ENCODE measurements at regions not wholly inside any gene's neighbourhood (a gene's known extent, or its start where the extent isn't known, plus 50 kb on each side); places are given as distances from the start of the nearest gene placed in this dataset.

DNA sequence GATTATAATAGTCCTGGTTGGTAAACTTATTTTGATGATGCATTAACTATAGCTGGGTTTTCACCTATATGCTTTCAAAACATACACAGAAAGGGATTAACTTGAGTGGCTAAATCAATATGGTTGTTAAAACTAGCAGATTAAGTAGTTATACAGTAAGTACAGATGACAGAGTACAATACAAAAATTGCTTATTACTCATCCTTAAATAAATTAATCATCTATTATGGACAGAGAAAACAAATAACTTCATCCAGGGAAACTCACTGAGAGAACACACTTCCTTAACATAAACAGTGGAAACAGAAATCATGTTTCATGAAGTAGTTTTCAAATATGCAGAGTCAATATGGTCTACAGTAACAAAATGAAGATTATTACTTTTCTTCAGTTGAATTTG, 133.4 kb downstream of the AREG start:
- TF ChIP-seq, protein P1, sequence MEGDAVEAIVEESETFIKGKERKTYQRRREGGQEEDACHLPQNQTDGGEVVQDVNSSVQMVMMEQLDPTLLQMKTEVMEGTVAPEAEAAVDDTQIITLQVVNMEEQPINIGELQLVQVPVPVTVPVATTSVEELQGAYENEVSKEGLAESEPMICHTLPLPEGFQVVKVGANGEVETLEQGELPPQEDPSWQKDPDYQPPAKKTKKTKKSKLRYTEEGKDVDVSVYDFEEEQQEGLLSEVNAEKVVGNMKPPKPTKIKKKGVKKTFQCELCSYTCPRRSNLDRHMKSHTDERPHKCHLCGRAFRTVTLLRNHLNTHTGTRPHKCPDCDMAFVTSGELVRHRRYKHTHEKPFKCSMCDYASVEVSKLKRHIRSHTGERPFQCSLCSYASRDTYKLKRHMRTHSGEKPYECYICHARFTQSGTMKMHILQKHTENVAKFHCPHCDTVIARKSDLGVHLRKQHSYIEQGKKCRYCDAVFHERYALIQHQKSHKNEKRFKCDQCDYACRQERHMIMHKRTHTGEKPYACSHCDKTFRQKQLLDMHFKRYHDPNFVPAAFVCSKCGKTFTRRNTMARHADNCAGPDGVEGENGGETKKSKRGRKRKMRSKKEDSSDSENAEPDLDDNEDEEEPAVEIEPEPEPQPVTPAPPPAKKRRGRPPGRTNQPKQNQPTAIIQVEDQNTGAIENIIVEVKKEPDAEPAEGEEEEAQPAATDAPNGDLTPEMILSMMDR (conservative IDR thresholded peaks at IDR 0.05; ENCODE audit: low read length), result no peak
- no peak for TF ChIP-seq EZH2phosphoT487 (IDR thresholded peaks at IDR 0.05; ENCODE audit: borderline replicate concordance, low read depth, low read length)

All from OCI-LY7 (cell line).